ENCODE measurements at regions not wholly inside any gene's neighbourhood (a gene's known extent, or its start where the extent isn't known, plus 50 kb on each side); places are given as distances from the start of the nearest gene placed in this dataset.
"Not testable (repeated sequence)": the region's sequence is repeated elsewhere in the genome, so short reads cannot be mapped to it uniquely, and the experiment has no call there.

- TF ChIP-seq, protein P1, sequence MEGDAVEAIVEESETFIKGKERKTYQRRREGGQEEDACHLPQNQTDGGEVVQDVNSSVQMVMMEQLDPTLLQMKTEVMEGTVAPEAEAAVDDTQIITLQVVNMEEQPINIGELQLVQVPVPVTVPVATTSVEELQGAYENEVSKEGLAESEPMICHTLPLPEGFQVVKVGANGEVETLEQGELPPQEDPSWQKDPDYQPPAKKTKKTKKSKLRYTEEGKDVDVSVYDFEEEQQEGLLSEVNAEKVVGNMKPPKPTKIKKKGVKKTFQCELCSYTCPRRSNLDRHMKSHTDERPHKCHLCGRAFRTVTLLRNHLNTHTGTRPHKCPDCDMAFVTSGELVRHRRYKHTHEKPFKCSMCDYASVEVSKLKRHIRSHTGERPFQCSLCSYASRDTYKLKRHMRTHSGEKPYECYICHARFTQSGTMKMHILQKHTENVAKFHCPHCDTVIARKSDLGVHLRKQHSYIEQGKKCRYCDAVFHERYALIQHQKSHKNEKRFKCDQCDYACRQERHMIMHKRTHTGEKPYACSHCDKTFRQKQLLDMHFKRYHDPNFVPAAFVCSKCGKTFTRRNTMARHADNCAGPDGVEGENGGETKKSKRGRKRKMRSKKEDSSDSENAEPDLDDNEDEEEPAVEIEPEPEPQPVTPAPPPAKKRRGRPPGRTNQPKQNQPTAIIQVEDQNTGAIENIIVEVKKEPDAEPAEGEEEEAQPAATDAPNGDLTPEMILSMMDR (IDR thresholded peaks at IDR 0.05; ENCODE audit: poor library complexity) = peak; percentile 51
- not testable (repeated sequence) for TF ChIP-seq EZH2phosphoT487 (IDR thresholded peaks at IDR 0.05; ENCODE audit: low read depth, severe bottlenecking, unreplicated experiment)
Observed at GRCh38 chr7:6930787-6931186, 104.7 kb upstream of the CCZ1B start.
